ENCODE measurements at regions not wholly inside any gene's neighbourhood (a gene's known extent, or its start where the extent isn't known, plus 50 kb on each side); places are given as distances from the start of the nearest gene placed in this dataset.
A peak's percentile ranks its signal among the peaks of the same experiment; 100 is the strongest.
"Not testable (repeated sequence)": the region's sequence is repeated elsewhere in the genome, so short reads cannot be mapped to it uniquely, and the experiment has no call there.

- CTCF ChIA-PET (ENCODE audit: partially characterized antibody), result interaction anchor here (0.5 kb wide), 1 partner anchor 641 kb away, joined by 3 read pairs; no protein-coding TSS in a partner anchor
- Histone ChIP-seq H3K4me3 (ENCODE audit: low read length in 2 of 2) (no peak overlapping the region), H3K27me3 (ENCODE audit: insufficient read depth, low read length) (no peaks in the 10 kb centered on the region), H3K4me1 (ENCODE audit: insufficient read depth, low read length) (no peaks in the 10 kb centered on the region), H3K36me3 (ENCODE audit: insufficient read depth, low read length) (no peaks in the 10 kb centered on the region), H3K9me3 (ENCODE audit: control insufficient read depth in 1 of 2, low read length in 2 of 2) (no peaks in the 10 kb centered on the region), H3K27ac (ENCODE audit: low read depth, low read length) (no peak overlapping the region)
- Mint-ChIP-seq H3K36me3 (no peaks in the 10 kb centered on the region), H3K27me3 (peaks cover 13 to 14% of the 10 kb centered on the region in 2 donors), H3K4me1 (no peaks in the 10 kb centered on the region), H3K9me3 (peaks cover 0 to 10% (median 2%) of the 10 kb centered on the region in 8 donors), H3K4me3 (no peak overlapping the region), H3K27ac (no peak overlapping the region)
- POLR2A ChIA-PET (ENCODE audit: partially characterized antibody), result no interaction called here
- no peak for DNase-seq
- intact Hi-C loops (cut with micrococcal nuclease), result no loop called here
Measured at GRCh38 chr22:45088576-45088975, 75.1 kb upstream of the NUP50 start.

- H3K9me3 Mint-ChIP-seq, result peaks cover 0 to 11% (median 2%) of the 10 kb centered on the region in 8 donors
- no peaks in the 10 kb centered on the region for H3K4me1 Mint-ChIP-seq
- Histone ChIP-seq H3K36me3 (ENCODE audit: insufficient read depth, low read length) (no peaks in the 10 kb centered on the region), H3K27ac (ENCODE audit: low read depth, low read length) (no peak overlapping the region), H3K4me3 (ENCODE audit: low read length in 2 of 2) (no peak overlapping the region), H3K4me1 (ENCODE audit: insufficient read depth, low read length) (no peaks in the 10 kb centered on the region), H3K9me3 (ENCODE audit: control insufficient read depth in 1 of 2, low read length in 2 of 2) (no peaks in the 10 kb centered on the region), H3K27me3 (ENCODE audit: insufficient read depth, low read length) (peaks cover under 1% of the 10 kb centered on the region)
- no peak overlapping the region for H3K27ac Mint-ChIP-seq
- H3K27me3 Mint-ChIP-seq, result peaks cover 5 to 7% of the 10 kb centered on the region in 2 donors
- POLR2A ChIA-PET (ENCODE audit: partially characterized antibody), result no interaction called here
- H3K36me3 Mint-ChIP-seq, result no peaks in the 10 kb centered on the region
- H3K4me3 Mint-ChIP-seq, result no peak overlapping the region
- CTCF ChIA-PET (ENCODE audit: partially characterized antibody), result no interaction called here
- intact Hi-C loops (cut with micrococcal nuclease), result no loop called here
- DNase-seq, result no peak
Measured at GRCh38 chr22:45090497-45090910, 73.2 kb upstream of the NUP50 start.

GRCh38 chr22:45091254-45091854, 72.4 kb upstream of the NUP50 start:
- no peak for DNase-seq
- ChIA-PET POLR2A (ENCODE audit: partially characterized antibody) (no interaction called here), CTCF (ENCODE audit: partially characterized antibody) (no interaction called here)
- Mint-ChIP-seq H3K9me3 (peaks cover 0 to 11% (median 2%) of the 10 kb centered on the region in 8 donors), H3K4me3 (no peak overlapping the region), H3K36me3 (no peaks in the 10 kb centered on the region), H3K27me3 (peaks cover 8 to 10% of the 10 kb centered on the region in 2 donors), H3K4me1 (no peaks in the 10 kb centered on the region), H3K27ac (no peak overlapping the region)
- H3K4me3 ChIP-seq (ENCODE audit: low read length in 2 of 2), result no peak overlapping the region
- intact Hi-C loops (cut with micrococcal nuclease), result no loop called here
- peaks cover 5% of the 10 kb centered on the region for H3K27me3 ChIP-seq (ENCODE audit: insufficient read depth, low read length)
- no peak overlapping the region for H3K27ac ChIP-seq (ENCODE audit: low read depth, low read length)
- no peaks in the 10 kb centered on the region for H3K4me1 ChIP-seq (ENCODE audit: insufficient read depth, low read length)
- no peaks in the 10 kb centered on the region for H3K36me3 ChIP-seq (ENCODE audit: insufficient read depth, low read length)
- H3K9me3 ChIP-seq (ENCODE audit: control insufficient read depth in 1 of 2, low read length in 2 of 2), result no peaks in the 10 kb centered on the region

- H3K4me3 ChIP-seq (ENCODE audit: low read length in 2 of 2); H3K36me3 Mint-ChIP-seq; DNase-seq; H3K4me3 Mint-ChIP-seq; H3K4me1 Mint-ChIP-seq; POLR2A ChIA-PET (ENCODE audit: partially characterized antibody); CTCF ChIA-PET (ENCODE audit: partially characterized antibody); H3K27ac ChIP-seq (ENCODE audit: low read depth, low read length); H3K36me3 ChIP-seq (ENCODE audit: insufficient read depth, low read length); H3K27ac Mint-ChIP-seq; H3K4me1 ChIP-seq (ENCODE audit: insufficient read depth, low read length); H3K9me3 ChIP-seq (ENCODE audit: control insufficient read depth in 1 of 2, low read length in 2 of 2); intact Hi-C loops (cut with micrococcal nuclease); H3K27me3 ChIP-seq (ENCODE audit: insufficient read depth, low read length): not testable (repeated sequence)
- peaks cover 0 to 11% (median 2%) of the 10 kb centered on the region in 8 donors for H3K9me3 Mint-ChIP-seq
- H3K27me3 Mint-ChIP-seq, result peaks cover 9 to 13% of the 10 kb centered on the region in 2 donors
Measured at GRCh38 chr22:45091875-45092274, 71.8 kb upstream of the NUP50 start.

- no peak overlapping the region for H3K4me3 ChIP-seq (ENCODE audit: low read length in 2 of 2)
- ChIA-PET CTCF (ENCODE audit: partially characterized antibody) (no interaction called here), POLR2A (ENCODE audit: partially characterized antibody) (no interaction called here)
- no peak overlapping the region for H3K27ac Mint-ChIP-seq
- peaks cover 0 to 11% (median 2%) of the 10 kb centered on the region in 8 donors for H3K9me3 Mint-ChIP-seq
- no peaks in the 10 kb centered on the region for H3K4me1 ChIP-seq (ENCODE audit: insufficient read depth, low read length)
- no peaks in the 10 kb centered on the region for H3K9me3 ChIP-seq (ENCODE audit: control insufficient read depth in 1 of 2, low read length in 2 of 2)
- peaks cover 5% of the 10 kb centered on the region for H3K27me3 ChIP-seq (ENCODE audit: insufficient read depth, low read length)
- no peaks in the 10 kb centered on the region for H3K36me3 ChIP-seq (ENCODE audit: insufficient read depth, low read length)
- no peaks in the 10 kb centered on the region for H3K36me3 Mint-ChIP-seq
- no peak overlapping the region for H3K27ac ChIP-seq (ENCODE audit: low read depth, low read length)
- peaks cover 12 to 17% of the 10 kb centered on the region in 2 donors for H3K27me3 Mint-ChIP-seq
- no peak for DNase-seq
- intact Hi-C loops (cut with micrococcal nuclease), result no loop called here
- H3K4me3 Mint-ChIP-seq, result no peak overlapping the region
- H3K4me1 Mint-ChIP-seq, result no peaks in the 10 kb centered on the region
Measured at GRCh38 chr22:45092644-45093043, 71.1 kb upstream of the NUP50 start.

GRCh38 chr22:45093609-45094008, 70.1 kb upstream of the NUP50 start:
- intact Hi-C loops (cut with micrococcal nuclease), result no loop called here

GRCh38 chr22:45094081-45094720, 69.5 kb upstream of the NUP50 start:
- Histone ChIP-seq H3K36me3 (ENCODE audit: insufficient read depth, low read length) (no peaks in the 10 kb centered on the region), H3K27ac (ENCODE audit: low read depth, low read length) (no peak overlapping the region), H3K27me3 (ENCODE audit: insufficient read depth, low read length) (peaks cover 5% of the 10 kb centered on the region), H3K9me3 (ENCODE audit: control insufficient read depth in 1 of 2, low read length in 2 of 2) (no peaks in the 10 kb centered on the region), H3K4me3 (ENCODE audit: low read length in 2 of 2) (no peak overlapping the region), H3K4me1 (ENCODE audit: insufficient read depth, low read length) (no peaks in the 10 kb centered on the region)
- ChIA-PET POLR2A (ENCODE audit: partially characterized antibody) (no interaction called here), CTCF (ENCODE audit: partially characterized antibody) (interaction anchor here (1.1 kb wide), 1 partner anchor 12 kb away, joined by 3 read pairs; no protein-coding TSS in a partner anchor)
- peak overlapping the region in 1 of 8 donors; percentile 50 for H3K4me3 Mint-ChIP-seq
- no peaks in the 10 kb centered on the region for H3K36me3 Mint-ChIP-seq
- H3K4me1 Mint-ChIP-seq, result no peaks in the 10 kb centered on the region
- no peak overlapping the region for H3K27ac Mint-ChIP-seq
- intact Hi-C loops (cut with micrococcal nuclease), result no loop called here
- no peak for DNase-seq
- peaks cover 14 to 22% of the 10 kb centered on the region in 2 donors for H3K27me3 Mint-ChIP-seq
- peaks cover 0 to 11% (median 2%) of the 10 kb centered on the region in 8 donors for H3K9me3 Mint-ChIP-seq

More at GRCh38 chr22:45093609-45094008, 70.1 kb upstream of the NUP50 start:
- no peak overlapping the region for H3K4me3 ChIP-seq (ENCODE audit: low read length in 2 of 2)
- CTCF ChIA-PET (ENCODE audit: partially characterized antibody), result no interaction called here
- H3K4me1 Mint-ChIP-seq, result no peaks in the 10 kb centered on the region
- H3K27me3 ChIP-seq (ENCODE audit: insufficient read depth, low read length), result peaks cover 5% of the 10 kb centered on the region
- no peak for DNase-seq
- H3K27ac ChIP-seq (ENCODE audit: low read depth, low read length), result no peak overlapping the region
- POLR2A ChIA-PET (ENCODE audit: partially characterized antibody), result no interaction called here
- no peak overlapping the region for H3K4me3 Mint-ChIP-seq
- H3K9me3 ChIP-seq (ENCODE audit: control insufficient read depth in 1 of 2, low read length in 2 of 2), result no peaks in the 10 kb centered on the region
- H3K27ac Mint-ChIP-seq, result peak overlapping the region in 1 of 7 donors; percentile 17
- H3K36me3 ChIP-seq (ENCODE audit: insufficient read depth, low read length), result no peaks in the 10 kb centered on the region
- H3K36me3 Mint-ChIP-seq, result no peaks in the 10 kb centered on the region
- H3K27me3 Mint-ChIP-seq, result peaks cover 14 to 20% of the 10 kb centered on the region in 2 donors
- H3K4me1 ChIP-seq (ENCODE audit: insufficient read depth, low read length), result no peaks in the 10 kb centered on the region
- H3K9me3 Mint-ChIP-seq, result peaks cover 0 to 11% (median 2%) of the 10 kb centered on the region in 8 donors

Data from CD4-positive, alpha-beta memory T cell (primary cell).